NCI-H345 (cell line): ENCODE measurements at regions not wholly inside any gene's neighbourhood (a gene's known extent, or its start where the extent isn't known, plus 50 kb on each side); places are given as distances from the start of the nearest gene placed in this dataset.

Experiments
- DNase-seq: peaks from one replicate; lab custom pipeline; 2025; lab: John Stamatoyannopoulos, UW

DNA sequence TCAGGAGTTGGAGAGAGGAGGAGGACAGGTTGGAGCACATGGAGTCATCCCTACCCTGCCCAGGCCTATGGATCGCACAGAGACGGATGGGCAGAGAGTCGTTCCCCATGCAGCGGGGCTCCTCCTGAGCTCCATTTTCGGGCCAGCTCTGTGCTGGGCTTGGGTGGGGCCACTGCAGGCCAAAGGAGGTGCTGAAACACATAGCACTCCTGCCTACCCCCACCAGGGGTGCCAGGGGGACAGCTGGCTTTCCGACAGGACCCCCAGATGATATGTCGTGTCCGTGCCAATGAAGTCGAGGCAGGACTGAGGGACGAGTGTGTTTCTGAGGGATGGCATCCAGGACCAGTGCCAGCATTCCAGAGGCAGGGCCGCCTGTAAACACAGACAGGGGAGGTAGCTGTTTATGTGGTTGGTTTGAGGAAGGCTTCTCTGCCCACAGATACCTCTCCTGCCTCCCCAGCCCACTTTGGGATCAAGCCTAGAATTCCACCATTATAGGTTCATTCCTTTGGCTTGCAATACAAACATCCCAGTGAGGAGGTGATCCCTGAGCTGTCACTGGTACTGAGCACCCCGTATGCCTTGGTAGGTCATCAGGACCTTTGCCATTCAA lies 116.6 kb downstream of the GLI2 start:
- no peak for DNase-seq

DNA sequence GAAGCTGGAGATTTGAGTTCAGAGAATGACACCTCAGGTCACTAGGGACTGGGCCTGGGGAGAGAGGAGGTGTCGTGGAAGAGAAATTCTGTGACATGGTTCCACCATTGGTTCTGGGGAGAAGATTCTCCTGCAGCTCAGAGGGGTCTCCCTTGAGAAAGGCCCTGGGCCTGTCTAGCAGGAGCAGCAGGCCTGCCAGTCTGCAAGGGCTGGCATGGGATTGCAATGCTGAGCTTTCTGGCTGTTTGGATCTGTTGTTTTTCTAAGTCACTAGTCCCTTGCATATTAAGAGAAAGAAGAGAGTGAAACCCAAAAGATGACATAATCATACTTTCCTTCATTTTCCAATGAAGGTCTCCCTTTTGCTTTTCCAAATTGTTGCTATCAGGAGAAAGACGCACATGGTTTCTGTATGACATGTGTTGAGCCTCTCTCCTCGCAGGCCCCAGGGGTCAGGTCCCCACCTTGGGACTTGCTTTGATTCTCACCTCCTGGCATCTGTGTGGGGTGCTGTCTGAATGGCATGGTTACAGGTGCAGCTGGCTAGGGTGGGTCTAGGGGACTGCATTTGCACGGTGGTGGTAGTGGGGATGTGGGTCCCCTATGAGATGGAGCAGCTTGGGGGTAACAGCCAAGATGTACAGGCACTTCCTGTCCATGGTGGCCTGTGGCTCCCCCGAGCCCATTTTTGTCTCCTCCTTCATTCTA lies 117.8 kb downstream of the GLI2 start:
- no peak for DNase-seq

DNA sequence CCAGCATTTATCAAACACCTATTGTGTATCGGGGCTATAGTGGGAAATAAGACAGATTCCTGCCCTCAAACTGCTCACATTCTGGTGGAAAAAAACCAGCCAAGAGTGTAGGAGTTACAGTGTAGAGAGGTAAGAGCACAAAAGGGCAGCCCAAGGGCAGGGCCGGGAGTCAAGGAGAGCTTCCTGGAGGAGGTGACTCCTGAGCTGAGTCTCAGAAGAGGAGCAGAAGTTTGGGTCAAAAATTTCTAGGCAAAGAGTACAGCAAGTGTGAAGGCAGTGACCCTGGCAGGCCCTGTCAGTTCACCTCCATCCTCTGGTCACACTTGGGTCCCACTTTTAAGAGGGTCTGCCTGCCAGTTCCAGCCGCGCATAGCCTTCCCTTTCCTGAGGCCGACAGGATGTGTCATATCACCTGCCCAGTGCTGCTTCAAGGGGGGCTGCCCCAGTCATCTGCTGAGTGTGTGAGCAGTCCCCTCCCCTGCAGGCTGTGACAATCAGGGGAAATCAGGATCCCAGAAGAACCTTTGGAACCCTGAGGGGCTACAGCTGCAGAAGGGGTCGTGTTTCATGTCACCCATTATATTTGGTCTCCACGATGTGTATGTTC lies 118.4 kb downstream of the GLI2 start:
- DNase-seq: no peak

DNA sequence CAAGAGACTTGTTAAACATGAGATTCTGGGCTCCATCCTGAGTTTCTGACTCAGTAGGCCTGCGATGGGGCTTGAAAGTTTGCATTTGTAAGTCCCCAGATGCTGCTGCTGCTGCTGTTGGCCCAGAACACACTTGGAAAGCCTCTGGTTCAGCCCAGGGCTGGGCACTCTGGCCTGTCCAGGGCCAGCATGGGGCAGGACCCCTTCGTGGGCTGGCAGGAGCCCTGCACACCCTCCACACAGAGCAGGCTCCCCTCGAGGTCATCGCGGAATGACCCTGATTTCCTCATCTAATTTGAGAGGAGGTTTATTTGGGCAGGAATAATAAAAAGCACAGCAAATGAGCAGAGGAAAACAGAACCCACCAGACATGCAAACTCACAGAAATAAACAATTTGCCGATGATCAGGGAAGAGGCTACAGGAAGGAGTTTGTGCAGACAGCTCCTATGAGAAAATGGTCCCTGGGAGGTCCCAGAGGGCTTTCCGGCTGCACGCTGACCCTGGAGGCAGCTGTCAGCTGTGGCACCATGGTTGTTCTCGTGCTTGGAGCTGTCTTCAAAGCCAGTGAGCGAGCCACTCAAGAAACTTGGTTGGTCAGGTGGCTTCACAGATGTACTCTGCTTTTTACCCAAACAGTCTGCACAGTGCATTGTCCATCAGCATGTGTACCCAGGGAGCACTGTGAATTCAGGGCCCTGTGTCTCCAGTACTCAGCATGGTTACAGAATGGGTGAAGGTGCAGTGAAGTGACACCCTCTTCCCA lies 119.3 kb downstream of the GLI2 start:
- DNase-seq: no peak

DNA sequence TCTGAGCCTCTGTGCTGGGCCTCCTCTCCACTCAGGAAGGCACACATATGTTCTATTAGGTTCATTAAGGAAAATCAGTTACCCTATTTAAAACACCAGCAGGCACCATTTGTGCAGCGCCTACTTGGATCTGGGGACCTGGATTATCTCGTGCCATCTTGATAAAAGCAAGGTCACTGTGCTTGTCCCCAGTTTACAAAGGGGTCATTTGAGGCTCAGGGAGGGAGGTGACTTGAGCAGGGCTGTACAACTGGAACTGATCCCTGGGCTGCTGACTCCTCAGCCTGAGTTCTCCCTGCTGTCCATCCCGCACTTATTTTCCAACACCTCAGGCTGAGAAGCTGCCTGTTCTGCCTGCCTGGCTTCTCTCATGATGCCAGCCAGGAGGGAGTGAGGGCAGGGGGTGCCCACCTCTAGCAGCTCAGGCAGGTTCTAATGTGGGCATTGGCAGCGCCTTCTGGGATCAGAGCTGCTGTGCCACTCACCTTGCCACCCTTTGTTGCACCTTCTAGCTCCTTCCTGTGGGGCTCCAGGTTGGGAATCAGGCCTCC lies 120.3 kb downstream of the GLI2 start:
- DNase-seq: no peak

DNA sequence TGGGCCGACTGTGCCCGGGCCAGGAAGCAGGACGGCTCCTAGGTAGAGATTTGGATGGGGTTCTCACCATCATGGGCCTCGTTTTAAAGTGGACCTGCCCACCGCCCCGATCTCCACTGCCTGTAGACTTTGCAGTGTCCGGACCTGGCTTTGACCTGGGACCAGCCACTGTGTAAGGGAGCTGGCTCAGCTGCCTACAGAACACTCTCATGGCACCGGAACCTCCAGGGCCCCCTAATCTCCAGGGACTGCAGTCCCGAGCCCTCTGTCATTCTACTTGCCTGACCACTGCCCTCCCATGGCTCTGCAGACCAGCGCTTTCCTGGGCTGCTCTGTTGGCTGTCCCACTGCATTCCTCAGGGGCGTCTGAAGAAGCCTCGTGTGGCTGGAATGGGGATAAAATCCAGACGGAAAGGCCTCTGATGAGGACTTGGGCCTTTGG lies 120.8 kb downstream of the GLI2 start:
- no peak for DNase-seq

DNA sequence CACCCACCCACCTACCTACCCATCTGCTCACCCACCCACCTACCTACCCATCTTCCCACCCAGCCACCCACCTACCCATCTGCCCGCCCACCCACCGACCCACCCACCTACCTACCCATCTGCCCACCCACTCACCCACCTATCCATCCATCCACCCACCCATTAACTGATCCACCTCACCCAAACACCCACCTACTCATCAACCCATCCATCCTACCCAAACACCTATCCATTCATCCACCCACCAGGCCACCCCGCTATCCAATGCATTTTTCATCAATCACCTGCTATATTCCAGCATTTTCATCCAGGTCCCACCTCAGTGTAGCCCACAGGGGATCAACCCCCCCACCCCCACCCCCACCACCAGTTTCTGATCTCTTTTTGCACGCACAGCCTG lies 121.8 kb downstream of the GLI2 start:
- no peak for DNase-seq

DNA sequence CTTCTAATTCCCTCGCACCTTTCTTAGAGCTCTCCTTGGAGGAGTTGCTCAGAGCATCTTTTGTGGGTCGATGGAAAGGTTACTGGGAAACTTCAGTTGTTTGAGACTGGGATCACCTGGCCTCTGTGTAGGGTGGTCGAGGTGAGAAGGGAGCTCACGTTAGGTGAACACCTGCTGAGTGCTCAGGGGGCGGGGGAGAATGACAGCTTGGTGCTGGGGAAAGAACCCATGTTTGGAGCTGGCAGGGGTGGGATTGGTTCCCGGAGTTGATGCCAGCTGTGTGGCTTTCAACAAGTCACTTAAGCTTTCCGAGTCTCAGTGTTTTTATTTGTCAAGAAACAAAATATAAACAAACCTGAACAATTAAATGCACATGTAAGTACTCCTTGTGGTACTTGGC lies 122.3 kb downstream of the GLI2 start:
- DNase-seq: no peak

DNA sequence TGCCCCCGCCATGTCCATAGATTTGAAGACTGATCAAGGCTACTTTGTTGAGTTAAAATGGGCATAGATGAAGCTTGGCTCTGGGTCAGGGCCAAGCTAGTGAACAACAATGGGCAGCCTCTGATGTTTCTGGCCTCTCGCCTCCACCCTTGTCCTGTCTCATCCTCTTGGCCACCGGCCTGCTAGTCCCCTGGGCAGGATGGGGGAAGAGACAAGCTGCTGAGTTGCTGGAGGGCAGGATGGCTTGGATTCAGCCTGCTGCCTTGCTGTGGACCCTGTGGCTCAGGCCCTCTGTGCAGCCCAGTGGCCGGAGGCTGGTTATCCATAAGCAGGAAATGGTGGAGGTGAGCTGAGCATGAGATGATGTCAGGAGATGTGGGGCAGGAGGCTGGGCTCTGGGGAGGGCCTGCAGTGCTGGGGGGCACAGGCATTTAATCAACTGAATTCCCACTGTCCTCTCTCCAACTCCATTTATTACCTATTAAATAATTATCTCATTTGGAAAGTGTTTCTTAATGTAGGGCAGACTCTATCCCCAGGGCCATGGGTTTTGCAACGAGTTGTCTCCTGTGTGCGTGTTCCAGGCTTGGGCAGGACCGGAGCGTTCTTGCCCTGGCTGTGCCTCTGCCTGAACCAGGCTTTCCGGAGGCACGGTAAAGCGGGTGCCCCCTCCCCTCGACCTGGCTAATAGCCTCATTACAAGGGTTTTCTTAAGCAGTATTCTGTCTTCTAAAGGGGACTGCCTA lies 122.9 kb downstream of the GLI2 start:
- DNase-seq: no peak

DNA sequence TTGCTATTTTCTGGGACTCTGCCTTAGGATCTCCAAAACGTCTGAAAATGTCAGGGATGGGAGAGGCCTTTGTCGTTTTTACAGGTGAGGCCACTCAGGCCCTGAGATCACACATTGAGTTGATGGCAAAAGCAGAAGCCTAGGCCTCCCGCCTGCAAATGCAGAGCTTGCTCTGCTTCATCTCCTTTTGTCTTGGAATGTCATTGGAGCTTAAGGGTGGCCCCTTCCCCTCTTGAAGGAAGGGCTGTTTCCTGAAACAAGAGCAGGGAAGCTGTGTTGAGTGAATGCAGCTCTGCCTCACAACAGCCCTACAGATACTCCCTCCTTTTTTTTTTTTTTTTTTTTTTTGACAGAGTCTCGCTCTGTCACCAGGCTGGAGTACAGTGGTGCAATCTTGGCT lies 123.5 kb downstream of the GLI2 start:
- DNase-seq: no peak

DNA sequence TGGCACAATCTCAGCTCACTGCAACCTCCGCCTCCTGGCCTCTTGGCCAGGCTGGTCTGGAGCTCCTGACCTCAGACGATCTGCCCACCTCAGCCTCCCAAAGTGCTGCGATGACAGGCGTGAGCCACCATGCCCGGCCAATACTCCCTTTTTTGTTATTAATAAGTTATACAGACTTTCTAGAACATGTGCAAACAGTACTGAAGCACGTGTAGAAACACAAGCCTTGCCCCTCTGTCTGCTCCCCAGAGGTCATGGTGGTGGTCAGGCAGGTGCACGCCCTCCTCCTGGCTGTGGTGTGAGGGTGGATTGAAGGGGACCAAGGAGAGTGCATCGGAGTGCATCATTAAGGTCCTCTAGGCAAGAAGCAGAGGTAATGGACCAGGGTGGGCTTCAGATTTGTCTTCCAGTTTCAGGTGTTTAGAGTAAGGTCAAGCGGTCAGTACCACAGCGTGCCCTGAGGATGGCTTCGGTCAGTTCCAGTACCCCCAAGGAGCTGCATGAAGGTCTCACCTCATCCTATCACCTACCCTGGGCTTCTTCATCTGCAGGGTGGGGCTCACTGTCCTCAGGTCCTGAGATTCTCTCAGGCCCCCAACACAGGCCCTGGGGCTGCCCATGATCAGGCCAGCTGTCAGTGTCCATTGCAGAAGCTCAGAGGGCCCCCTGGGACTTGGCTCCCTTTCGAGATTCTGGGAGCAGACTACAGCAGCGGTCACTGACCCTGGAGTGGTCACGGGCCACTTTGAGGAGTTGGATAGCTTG lies 124.3 kb downstream of the GLI2 start:
- DNase-seq: no peak

DNA sequence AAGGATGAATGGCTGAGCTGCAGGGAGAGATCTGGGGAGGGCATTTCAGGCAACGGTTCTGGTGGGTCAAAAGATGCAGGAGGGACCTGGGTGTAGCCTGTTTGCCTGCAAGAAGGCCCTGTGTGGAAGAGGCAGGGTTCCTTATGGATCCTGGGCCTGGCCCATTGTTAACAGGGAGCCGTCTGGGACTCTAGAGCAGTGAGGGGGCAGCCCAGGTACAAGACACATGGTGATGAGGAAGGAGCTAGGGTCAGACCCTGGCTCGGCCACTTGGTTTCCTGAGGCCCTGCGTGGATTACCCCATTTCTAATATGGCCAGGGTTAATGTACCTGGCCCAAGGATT lies 124.9 kb downstream of the GLI2 start:
- no peak for DNase-seq

DNA sequence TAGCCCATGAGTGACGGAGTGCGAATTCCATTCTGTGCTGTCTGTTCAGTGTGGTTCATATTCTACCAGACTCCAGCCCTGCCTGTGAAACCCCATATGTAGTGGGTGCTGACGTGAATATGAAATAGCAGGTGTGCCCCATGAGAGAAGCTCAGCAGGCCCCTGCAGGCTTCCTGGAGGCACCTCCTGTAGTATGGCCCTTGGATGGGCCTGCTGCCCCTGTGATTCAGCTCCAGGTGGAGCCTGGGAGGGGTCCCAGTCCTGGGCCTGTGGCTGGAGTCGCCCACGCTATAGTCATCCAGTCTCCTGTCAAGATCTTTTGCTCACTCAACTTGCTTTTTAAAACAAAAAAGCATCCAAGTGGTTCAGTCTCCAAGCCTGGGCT lies 125.5 kb downstream of the GLI2 start:
- no peak for DNase-seq

DNA sequence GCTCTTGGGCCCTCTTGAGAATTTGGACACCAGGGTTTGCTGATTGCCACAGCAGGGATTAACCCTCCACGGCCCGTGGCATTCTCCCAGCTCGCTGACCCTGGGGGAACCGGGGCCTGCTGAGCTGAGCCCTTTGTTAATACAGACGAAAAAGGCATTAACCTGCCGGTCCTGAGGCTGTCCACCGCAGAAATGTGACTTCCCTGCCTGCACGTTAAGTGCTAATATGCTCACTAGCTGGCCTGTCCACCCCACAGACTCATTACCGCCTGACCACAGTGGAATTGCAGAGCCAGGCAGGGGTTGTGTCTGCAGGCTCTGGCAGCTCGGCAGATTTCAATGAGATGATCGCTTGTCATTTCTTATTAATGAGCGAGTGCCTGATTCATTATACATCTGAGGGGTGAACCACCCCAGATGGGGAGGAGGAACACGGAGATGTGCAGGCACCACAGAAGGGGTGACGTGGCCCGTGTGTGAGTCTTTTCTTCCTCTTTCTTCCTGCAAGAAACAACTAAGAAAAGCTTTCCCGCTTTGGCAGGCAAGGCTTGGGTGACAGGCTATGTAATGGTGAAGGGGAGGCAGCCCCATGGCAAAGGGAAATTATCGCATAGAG lies 126.0 kb downstream of the GLI2 start:
- DNase-seq: no peak

DNA sequence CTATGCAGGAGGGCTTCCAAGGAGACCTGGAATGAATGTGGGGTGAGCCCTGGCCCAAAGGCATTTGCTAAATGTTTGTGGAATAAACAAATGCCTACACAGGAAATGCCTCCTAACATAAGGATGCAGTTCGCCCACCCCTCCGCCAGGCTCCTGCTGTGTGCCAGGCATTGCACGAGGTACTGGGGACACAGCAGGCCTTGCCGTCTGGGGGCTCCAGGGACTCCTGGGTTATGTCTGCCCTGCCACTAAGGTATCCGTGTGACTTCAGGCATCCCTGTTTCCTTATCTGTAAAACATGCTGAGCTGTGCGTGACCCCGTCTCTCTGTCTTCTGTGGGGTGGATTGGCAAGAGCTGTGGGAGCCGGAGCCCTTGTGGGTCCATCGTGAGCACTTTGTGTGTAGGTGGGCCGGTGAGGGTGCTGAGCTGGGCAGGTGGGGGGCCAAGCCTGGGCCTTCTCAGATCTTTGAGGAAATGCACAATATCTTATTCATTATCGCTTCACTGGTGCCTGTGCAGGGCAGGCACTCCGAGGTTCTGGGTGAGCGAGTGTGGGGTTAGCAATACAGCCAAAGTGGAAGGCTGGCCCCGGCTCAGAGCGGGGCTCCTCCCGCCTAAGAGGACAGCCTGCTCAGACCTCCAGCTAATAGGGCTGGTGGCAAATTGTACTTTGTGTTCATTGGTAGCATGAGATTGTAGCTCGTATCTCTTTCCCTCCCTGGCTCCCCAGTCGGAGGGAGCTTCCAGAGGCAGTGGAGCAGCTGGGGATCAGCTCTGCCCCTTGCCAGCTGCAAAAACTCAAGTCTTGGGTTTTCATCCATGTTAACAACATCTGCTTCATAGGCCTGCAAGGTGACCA lies 126.8 kb downstream of the GLI2 start:
- no peak for DNase-seq

DNA sequence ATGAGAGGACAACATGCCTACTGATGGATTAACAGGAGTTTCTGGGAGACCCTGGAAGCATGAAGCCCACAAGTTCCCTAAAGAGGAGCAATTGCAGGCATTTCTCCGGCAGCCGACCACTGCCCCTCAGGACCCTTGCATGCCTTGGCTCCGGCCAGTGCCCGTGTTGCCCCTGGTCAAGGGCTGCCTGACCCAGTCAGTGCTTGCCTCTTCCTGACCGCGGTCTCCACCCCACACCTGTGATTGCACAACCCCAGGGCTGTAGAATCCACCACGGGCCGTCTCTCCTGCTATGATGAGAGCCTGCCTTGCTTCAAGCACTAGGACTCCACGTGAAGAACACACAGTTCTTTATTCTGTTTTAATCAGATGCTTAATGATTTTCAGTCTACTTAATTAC lies 127.5 kb downstream of the GLI2 start:
- DNase-seq: no peak

DNA sequence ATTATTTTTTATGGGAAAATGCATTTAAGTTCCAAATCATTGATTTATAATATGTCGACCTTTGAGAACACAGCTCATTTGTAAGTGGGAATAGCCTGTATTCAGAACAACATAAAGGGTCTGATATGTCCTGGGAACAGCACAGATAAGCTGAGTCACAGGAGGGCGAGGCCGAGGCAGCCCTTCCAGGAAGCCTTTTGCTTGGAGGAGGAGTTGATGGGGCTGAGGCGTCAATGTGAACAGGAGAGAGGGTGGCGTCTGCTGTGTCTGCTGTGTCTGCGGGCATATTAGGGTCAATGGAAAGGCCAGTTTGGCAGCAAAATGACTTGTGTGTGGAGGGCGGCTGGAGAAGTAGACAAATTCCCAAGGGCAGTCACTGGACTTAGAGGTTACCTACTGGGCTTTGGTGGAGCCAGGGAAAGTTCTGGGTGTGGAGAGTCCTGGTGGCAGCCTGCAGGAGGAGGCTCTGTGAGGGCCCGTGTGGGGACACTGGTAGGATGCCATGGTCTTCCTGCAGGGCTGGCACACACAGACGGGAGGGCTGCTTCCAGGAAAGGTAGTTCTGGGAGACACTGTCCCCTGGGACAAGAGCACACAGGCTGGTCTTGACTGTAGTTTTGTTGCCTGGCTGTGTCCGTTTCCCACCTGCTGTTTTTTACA lies 128.1 kb downstream of the GLI2 start:
- no peak for DNase-seq

DNA sequence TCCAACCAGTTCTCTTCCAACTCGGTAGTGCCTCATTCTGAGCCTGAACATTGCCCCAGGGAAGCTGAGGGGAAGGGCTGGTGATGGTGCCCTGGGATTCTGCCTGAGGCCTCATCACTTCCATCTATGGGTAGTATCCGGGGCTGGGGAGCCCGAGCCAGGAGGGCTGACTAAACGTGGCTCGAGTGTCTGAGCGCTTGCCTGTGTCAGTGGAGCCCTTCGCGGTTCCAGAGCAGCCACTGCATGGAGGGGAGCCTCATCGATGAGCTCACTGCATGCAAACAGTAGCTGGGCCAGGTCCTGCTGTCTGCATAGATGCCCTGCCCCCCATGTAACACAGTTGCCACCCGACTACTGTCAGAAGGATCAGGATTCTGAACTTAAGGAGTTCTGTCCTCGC lies 129.3 kb downstream of the GLI2 start:
- DNase-seq: no peak

DNA sequence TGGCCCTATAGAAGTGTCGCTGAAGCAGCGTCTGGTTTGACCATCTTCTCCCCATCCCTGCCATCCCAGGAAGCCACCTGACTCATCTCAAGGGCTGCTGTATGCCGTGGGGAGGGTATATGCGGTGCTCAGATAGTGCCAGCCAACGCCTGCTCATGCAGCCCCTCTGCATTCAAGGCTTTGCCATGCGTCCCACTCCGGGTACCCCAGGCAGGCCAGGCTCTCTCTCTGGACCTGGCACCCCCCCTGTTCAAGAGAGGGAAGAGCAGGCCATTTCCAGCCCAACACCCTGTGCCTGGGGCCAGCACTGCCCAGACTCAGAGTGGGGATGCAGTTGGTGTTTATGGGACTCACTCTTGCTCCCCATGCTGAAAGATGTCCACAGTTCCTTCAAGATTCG lies 130.0 kb downstream of the GLI2 start:
- no peak for DNase-seq
